ENCODE measurements at regions not wholly inside any gene's neighbourhood (a gene's known extent, or its start where the extent isn't known, plus 50 kb on each side); places are given as distances from the start of the nearest gene placed in this dataset.

DNA sequence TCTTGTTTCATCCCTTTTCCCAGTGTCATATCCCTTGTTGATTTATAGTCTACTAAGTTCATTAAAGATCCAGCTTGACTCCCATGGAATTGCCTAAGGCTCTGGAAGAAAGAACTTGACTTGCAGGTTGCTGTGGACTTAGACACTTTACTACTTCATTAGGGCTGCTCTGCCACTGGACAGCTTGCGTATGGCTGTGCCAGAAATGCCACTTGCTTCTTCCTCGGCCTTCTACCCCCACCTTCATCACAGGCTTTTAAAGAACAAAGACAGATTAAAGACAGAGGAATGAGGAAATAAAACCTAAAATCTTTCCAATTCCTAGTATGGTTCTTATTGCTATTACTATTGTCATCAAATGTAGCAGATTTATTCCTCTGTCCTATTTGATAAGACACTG is 591.7 kb downstream of the BCL11A start:
- TF ChIP-seq GATA3 (IDR thresholded peaks at IDR 0.05; ENCODE audit: low read depth, low read length) = no peak
- TF ChIP-seq GATA2 (IDR thresholded peaks at IDR 0.05; ENCODE audit: low read depth, low read length) = no peak
